CD4-positive, alpha-beta memory T cell (primary cell): ENCODE measurements at regions not wholly inside any gene's neighbourhood (a gene's known extent, or its start where the extent isn't known, plus 50 kb on each side); places are given as distances from the start of the nearest gene placed in this dataset.

Experiments
- CTCF ChIA-PET: fragments of 350-600 bp; sonication (Branson Sonifier 250); formaldehyde crosslinking; loops from one replicate; lab custom pipeline; 2021; ENCODE audit warnings: inconsistent platforms; ENCODE audit not compliant: partially characterized antibody; lab: Charles Lee
- POLR2A ChIA-PET: fragments of 350-600 bp; sonication (Branson Sonifier 250); formaldehyde crosslinking; loops from one replicate; lab custom pipeline; 2021; ENCODE audit not compliant: partially characterized antibody; lab: Charles Lee
- DNase-seq, 5 donors: peaks; one replicate each; pipeline versions ENCODE4 v3.0.0 to v3.0.0-alpha.2; 2020 to 2022; ENCODE audit warnings: mixed read lengths in 1 of 5
- H3K27ac ChIP-seq: one replicate; pipeline ENCODE4 v1.7.0; 2013; ENCODE audit warnings: low read depth, low read length
- H3K27me3 ChIP-seq: 2 replicates; pipeline ENCODE4 v1.7.0; 2013; ENCODE audit warnings: mild to moderate bottlenecking, low read length, moderate library complexity; ENCODE audit not compliant: insufficient read depth
- H3K36me3 ChIP-seq: 2 replicates; pipeline ENCODE4 v1.7.0; 2013; ENCODE audit warnings: mild to moderate bottlenecking, low read length, moderate library complexity; ENCODE audit not compliant: insufficient read depth
- H3K4me1 ChIP-seq: 2 replicates; pipeline ENCODE4 v1.7.0; 2013; ENCODE audit warnings: mild to moderate bottlenecking, low read length, moderate library complexity; ENCODE audit not compliant: insufficient read depth
- H3K4me3 ChIP-seq, 2 donors: one replicate each; pipeline ENCODE4 v1.7.0; 2013; ENCODE audit warnings: low read length in 2 of 2, mild to moderate bottlenecking in 1 of 2
- H3K9me3 ChIP-seq, 2 donors: one replicate each; pipeline ENCODE4 v1.7.0; 2013; ENCODE audit warnings: low read length in 2 of 2, control low read depth in 1 of 2; ENCODE audit not compliant: control insufficient read depth in 1 of 2
- H3K27ac Mint-ChIP-seq, 7 donors: one replicate each; pipeline ENCODE4 v1.8.0; 2020 to 2021; ENCODE audit warnings: mixed read lengths in 7 of 7, mild to moderate bottlenecking in 6 of 7, inconsistent platforms in 3 of 7, moderate library complexity in 3 of 7
- H3K27me3 Mint-ChIP-seq, 2 donors: one replicate each; pipeline ENCODE4 v1.8.0; 2020 to 2021; ENCODE audit warnings: mixed read lengths in 2 of 2
- H3K36me3 Mint-ChIP-seq, 2 donors: one replicate each; pipeline ENCODE4 v1.8.0; 2020 to 2021; ENCODE audit warnings: mixed read lengths in 2 of 2, inconsistent platforms in 1 of 2, mild to moderate bottlenecking in 1 of 2
- H3K4me1 Mint-ChIP-seq, 4 donors: one replicate each; pipeline ENCODE4 v1.8.0; 2020 to 2021; ENCODE audit warnings: mixed read lengths in 4 of 4, mild to moderate bottlenecking in 1 of 4
- H3K4me3 Mint-ChIP-seq, 8 donors: one replicate each; pipeline ENCODE4 v1.8.0; 2020 to 2021; ENCODE audit warnings: mixed read lengths in 8 of 8, mild to moderate bottlenecking in 7 of 8, moderate library complexity in 6 of 8, inconsistent platforms in 3 of 8
- H3K9me3 Mint-ChIP-seq, 8 donors: one replicate each; pipeline ENCODE4 v1.8.0; 2020 to 2021; ENCODE audit warnings: mixed read lengths in 8 of 8, mild to moderate bottlenecking in 5 of 8, inconsistent platforms in 3 of 8, moderate library complexity in 1 of 8
- intact Hi-C: fragments of 100-400 bp; cut with micrococcal nuclease; formaldehyde crosslinking; loops from one replicate; pipeline ENCODE4 v1.15.1; 2023

DNA sequence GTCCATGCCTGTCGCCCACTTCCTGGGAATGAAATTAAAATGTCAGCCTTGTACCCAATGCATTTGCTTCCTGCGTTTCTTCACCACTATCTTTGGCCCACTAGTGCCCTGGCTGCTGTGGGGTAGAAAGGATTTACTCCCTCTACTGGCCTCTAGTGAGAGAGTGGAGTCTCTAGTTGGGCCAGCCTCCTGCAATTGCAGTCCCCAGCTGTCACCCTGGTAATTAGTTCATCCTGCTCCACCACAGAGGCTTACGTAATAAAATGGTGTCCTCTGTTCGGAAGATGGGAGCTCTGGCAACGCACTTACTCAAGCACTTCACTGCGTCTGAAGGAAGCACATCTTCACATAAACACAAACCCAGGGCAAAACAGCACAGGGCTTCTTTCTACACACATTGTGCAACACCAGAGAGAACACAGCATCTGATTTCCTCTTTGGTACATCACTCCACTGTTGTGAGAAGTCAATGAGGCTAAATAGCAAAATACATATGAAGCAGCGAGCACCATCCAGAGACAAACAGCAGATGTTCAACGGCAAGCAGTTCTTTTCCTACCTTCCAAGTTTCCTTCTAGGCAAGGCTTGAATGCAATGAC, 274.6 kb downstream of the LRATD1 start:
- ChIA-PET CTCF (no interaction called here), POLR2A (no interaction called here)
- H3K9me3 ChIP-seq, result no peaks in the 10 kb centered on the region
- H3K4me3 Mint-ChIP-seq, result no peak overlapping the region
- peaks cover 0 to 3% (median 0%) of the 10 kb centered on the region in 8 donors for H3K9me3 Mint-ChIP-seq
- H3K4me3 ChIP-seq, result no peak overlapping the region
- no peaks in the 10 kb centered on the region for H3K27me3 ChIP-seq
- no peak for DNase-seq
- intact Hi-C loops, result no loop called here
- peaks cover 0 to 4% (median under 1%) of the 10 kb centered on the region in 4 donors for H3K4me1 Mint-ChIP-seq
- H3K27me3 Mint-ChIP-seq, result no peaks in the 10 kb centered on the region
- H3K36me3 ChIP-seq, result no peaks in the 10 kb centered on the region
- H3K4me1 ChIP-seq, result no peaks in the 10 kb centered on the region
- H3K27ac Mint-ChIP-seq, result no peak overlapping the region
- no peak overlapping the region for H3K27ac ChIP-seq
- no peaks in the 10 kb centered on the region for H3K36me3 Mint-ChIP-seq

DNA sequence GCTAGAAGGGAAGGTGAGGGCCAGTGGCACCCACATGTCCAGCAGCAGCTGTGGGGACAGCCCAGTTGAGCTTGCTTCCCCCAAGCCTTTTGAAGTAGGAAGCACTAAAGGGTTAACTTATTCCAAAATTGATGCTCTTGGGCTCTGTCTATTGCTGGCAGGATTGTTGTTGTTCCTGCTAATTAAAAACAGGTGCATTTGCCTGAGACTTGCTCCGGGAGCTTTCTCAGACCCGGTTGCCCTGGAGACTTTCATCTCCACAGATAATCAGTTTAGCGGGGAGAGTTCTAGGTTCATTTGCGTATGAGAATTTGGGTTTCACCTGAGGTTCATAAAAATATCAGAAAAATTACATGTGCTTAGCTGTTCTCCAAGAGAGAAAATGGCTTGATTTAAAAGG, 277.3 kb downstream of the LRATD1 start:
- Mint-ChIP-seq H3K9me3 (peaks cover 0 to under 1% (median 0%) of the 10 kb centered on the region in 8 donors), H3K27me3 (no peaks in the 10 kb centered on the region), H3K4me1 (no peaks in the 10 kb centered on the region), H3K36me3 (no peaks in the 10 kb centered on the region), H3K4me3 (no peak overlapping the region), H3K27ac (no peak overlapping the region)
- H3K27me3 ChIP-seq, result no peaks in the 10 kb centered on the region
- no peaks in the 10 kb centered on the region for H3K9me3 ChIP-seq
- ChIA-PET POLR2A (no interaction called here), CTCF (interaction anchor here (1.5 kb wide), 1 partner anchor 12 kb away, joined by 3 read pairs; no protein-coding TSS in a partner anchor)
- H3K27ac ChIP-seq, result no peak overlapping the region
- intact Hi-C loops, result no loop called here
- DNase-seq, result no peak
- H3K36me3 ChIP-seq, result no peaks in the 10 kb centered on the region
- no peaks in the 10 kb centered on the region for H3K4me1 ChIP-seq
- H3K4me3 ChIP-seq, result no peak overlapping the region

DNA sequence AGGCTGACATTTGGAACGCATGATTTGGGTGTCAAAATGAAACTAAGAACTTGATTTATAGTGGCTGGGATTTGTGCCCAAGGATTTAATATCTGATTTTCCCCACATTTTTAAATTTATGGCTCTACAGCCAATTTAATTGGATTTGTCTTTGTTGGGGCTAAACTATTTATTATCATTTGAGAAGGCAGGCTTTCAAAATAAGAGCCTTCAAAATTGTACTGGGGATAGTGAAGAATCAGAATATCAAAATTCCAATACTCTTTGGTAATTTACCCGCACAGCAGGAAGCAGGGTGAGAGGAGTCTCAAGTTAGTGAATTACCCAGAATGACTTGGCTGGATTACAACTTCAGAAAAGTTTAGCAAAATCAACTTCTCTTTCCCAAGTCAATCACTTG, 278.1 kb downstream of the LRATD1 start:
- CTCF ChIA-PET, result interaction anchor here (1.5 kb wide), 1 partner anchor 12 kb away, joined by 3 read pairs; no protein-coding TSS in a partner anchor
- Histone ChIP-seq H3K27ac (no peak overlapping the region), H3K27me3 (no peaks in the 10 kb centered on the region), H3K9me3 (no peaks in the 10 kb centered on the region), H3K4me3 (no peak overlapping the region), H3K4me1 (no peaks in the 10 kb centered on the region), H3K36me3 (no peaks in the 10 kb centered on the region)
- H3K36me3 Mint-ChIP-seq, result no peaks in the 10 kb centered on the region
- H3K9me3 Mint-ChIP-seq, result peaks cover 0 to 3% (median 0%) of the 10 kb centered on the region in 8 donors
- POLR2A ChIA-PET, result no interaction called here
- H3K27me3 Mint-ChIP-seq, result no peaks in the 10 kb centered on the region
- H3K4me3 Mint-ChIP-seq, result no peak overlapping the region
- H3K4me1 Mint-ChIP-seq, result no peaks in the 10 kb centered on the region
- intact Hi-C loops, result no loop called here
- no peak overlapping the region for H3K27ac Mint-ChIP-seq
- DNase-seq, result no peak

DNA sequence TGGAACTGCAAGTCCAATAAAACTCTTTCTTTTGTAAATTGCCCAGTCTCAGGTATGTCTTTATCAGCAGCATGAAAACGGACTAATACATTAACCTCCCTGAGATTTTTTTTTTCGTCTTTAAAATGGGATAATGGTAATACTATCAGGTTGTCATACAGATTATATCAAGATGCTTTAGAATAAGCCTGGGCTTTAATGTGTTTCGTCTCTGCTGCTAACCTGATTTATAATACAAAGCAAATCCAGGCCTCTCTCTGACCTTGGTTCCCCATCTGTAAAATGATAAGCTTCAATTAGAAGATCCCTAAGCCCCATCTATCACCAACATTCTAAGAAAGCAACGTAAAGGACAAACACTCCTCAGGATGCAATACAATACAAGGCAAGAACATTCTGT, 283.5 kb downstream of the LRATD1 start:
- Mint-ChIP-seq H3K9me3 (peaks cover 0 to 3% (median 0%) of the 10 kb centered on the region in 8 donors), H3K27ac (no peak overlapping the region), H3K4me1 (no peaks in the 10 kb centered on the region), H3K36me3 (no peaks in the 10 kb centered on the region), H3K27me3 (no peaks in the 10 kb centered on the region), H3K4me3 (no peak overlapping the region)
- H3K4me1 ChIP-seq, result no peaks in the 10 kb centered on the region
- no peaks in the 10 kb centered on the region for H3K9me3 ChIP-seq
- ChIA-PET CTCF (interaction anchor here (1.0 kb wide), 1 partner anchor 13 kb away, joined by 3 read pairs; no protein-coding TSS in a partner anchor), POLR2A (no interaction called here)
- H3K4me3 ChIP-seq, result no peak overlapping the region
- intact Hi-C loops, result no loop called here
- H3K27me3 ChIP-seq, result no peaks in the 10 kb centered on the region
- DNase-seq, result no peak
- H3K36me3 ChIP-seq, result no peaks in the 10 kb centered on the region
- no peak overlapping the region for H3K27ac ChIP-seq

DNA sequence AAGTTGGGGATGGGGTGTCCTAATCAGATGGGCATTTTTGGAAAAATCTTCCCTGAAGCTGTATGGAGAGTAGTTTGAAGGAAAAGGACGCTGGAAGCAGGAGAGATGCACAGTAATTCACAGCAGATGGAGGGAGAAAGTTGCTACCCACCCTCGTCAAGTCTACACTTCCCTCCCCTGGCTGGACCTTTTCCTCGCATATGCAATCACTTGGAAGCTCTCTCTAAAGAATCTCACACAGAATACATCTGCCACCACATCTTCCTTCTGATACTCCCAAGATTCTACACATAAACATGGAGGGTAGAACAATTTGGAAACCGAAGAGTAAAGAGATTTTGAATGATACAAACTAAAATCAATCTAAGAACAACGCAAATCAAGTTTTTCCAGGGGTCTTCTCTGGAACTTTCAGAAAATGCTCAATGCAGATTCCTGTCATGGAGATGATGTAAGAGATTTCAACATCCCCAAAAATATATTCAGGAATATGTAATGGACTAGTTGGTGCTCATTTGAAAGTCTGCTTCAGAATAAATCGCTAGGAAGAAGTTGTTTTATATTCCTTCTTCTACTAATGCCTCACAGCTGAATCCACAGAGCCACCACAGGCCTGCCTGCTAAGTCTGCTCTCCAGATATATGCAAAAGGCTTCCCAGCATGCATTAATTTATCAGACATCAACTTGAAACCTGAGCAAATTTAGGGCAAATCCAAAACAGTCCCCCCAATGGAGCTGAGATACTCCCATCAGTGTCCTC, 291.5 kb downstream of the LRATD1 start:
- Histone ChIP-seq H3K27ac (no peak overlapping the region), H3K4me3 (no peak overlapping the region), H3K4me1 (no peaks in the 10 kb centered on the region), H3K36me3 (no peaks in the 10 kb centered on the region), H3K27me3 (no peaks in the 10 kb centered on the region), H3K9me3 (no peaks in the 10 kb centered on the region)
- Mint-ChIP-seq H3K36me3 (no peaks in the 10 kb centered on the region), H3K27ac (no peak overlapping the region), H3K27me3 (peaks cover 0 to 2% of the 10 kb centered on the region in 2 donors), H3K4me3 (no peak overlapping the region), H3K4me1 (no peaks in the 10 kb centered on the region), H3K9me3 (peaks cover 0 to 10% (median 2%) of the 10 kb centered on the region in 8 donors)
- CTCF ChIA-PET, result no interaction called here
- DNase-seq, result no peak
- POLR2A ChIA-PET, result no interaction called here
- intact Hi-C loops, result no loop called here

DNA sequence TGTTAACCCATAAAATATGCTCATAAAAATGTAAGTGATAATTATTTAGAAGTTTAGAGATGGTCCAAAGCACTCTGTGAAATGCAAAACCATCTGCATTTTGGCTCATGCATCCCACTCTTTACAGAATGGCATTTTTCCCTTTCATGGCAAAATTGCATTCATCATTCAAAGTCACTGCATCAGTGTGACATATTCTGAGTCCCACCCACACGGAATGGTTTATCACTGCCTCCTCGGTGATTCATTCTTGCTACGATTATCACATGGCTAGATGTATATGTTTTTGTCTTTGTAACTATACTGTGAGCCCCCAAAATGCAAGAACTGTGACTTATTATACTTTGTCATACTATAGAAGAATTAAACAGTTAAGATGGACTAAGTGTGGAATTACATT, 293.0 kb downstream of the LRATD1 start:
- no peaks in the 10 kb centered on the region for H3K27me3 ChIP-seq
- no peak overlapping the region for H3K27ac Mint-ChIP-seq
- intact Hi-C loops, result no loop called here
- no peak for DNase-seq
- H3K4me3 Mint-ChIP-seq, result no peak overlapping the region
- ChIA-PET POLR2A (no interaction called here), CTCF (no interaction called here)
- no peak overlapping the region for H3K27ac ChIP-seq
- no peaks in the 10 kb centered on the region for H3K36me3 Mint-ChIP-seq
- H3K4me1 Mint-ChIP-seq, result no peaks in the 10 kb centered on the region
- H3K4me1 ChIP-seq, result no peaks in the 10 kb centered on the region
- H3K9me3 Mint-ChIP-seq, result peaks cover 2 to 10% (median 3%) of the 10 kb centered on the region in 8 donors
- H3K36me3 ChIP-seq, result no peaks in the 10 kb centered on the region
- H3K9me3 ChIP-seq, result no peaks in the 10 kb centered on the region
- peaks cover 0 to 5% of the 10 kb centered on the region in 2 donors for H3K27me3 Mint-ChIP-seq
- H3K4me3 ChIP-seq, result no peak overlapping the region

DNA sequence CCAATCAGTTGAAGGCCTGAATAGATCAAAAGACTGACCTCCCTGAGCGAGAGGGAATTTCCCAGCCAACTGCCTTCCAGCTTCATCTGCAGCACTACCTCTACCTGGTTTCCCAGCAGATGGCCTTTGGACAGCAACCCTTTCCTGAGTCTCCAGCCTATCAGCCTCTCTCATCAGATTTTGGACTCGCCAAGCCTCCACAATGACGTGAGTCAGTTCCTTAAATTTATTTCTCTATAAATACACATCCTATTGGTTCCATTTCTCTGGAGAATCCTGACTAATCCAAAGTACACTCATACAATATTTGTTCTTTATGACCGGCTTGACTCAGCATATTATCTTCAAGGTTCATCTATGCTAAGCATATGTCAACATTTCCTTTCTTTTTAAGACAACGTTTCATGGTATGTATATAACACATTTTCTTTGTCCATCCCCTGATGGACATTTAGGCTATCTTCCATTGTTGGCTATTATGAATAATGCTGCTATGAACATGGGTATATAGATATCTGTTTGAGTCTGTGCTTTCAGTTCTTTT, 294.6 kb downstream of the LRATD1 start:
- Mint-ChIP-seq H3K4me3 (no peak overlapping the region), H3K36me3 (no peaks in the 10 kb centered on the region), H3K27ac (no peak overlapping the region), H3K9me3 (peaks cover under 1 to 9% (median 3%) of the 10 kb centered on the region in 8 donors), H3K4me1 (no peaks in the 10 kb centered on the region), H3K27me3 (peaks cover 0 to 5% of the 10 kb centered on the region in 2 donors)
- Histone ChIP-seq H3K36me3 (no peaks in the 10 kb centered on the region), H3K4me1 (no peaks in the 10 kb centered on the region), H3K27me3 (no peaks in the 10 kb centered on the region), H3K27ac (no peak overlapping the region), H3K9me3 (no peaks in the 10 kb centered on the region), H3K4me3 (no peak overlapping the region)
- intact Hi-C loops, result no loop called here
- CTCF ChIA-PET, result no interaction called here
- DNase-seq, result no peak
- POLR2A ChIA-PET, result no interaction called here
